ENCODE measurements at regions not wholly inside any gene's neighbourhood (a gene's known extent, or its start where the extent isn't known, plus 50 kb on each side); places are given as distances from the start of the nearest gene placed in this dataset.

DNA sequence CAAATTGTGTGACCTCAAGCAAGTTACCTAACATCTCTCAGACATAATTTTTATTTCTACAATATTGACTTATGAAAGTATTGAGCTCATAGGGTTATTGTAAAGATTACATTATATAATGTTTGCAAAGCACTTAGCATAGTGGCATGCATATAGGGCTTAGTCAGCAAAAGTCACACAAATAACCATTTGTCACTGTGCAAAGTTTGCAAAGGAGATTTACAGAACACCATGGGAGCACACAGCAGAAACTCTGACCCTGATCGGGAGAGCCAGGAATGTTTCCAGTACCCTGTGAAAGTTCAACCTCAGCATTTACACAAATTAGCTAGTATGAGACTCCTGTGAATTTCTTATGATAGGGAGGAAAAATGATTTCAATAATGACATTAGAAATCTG is 804.6 kb upstream of the RAG2 start:
- Histone ChIP-seq H3K4me1 (ENCODE audit: control insufficient read depth, insufficient read depth, low read length, poor library complexity, severe bottlenecking) (no peaks in the 10 kb centered on the region), H3K9me3 (ENCODE audit: control insufficient read depth, low read length) (no peaks in the 10 kb centered on the region), H3K36me3 (ENCODE audit: control insufficient read depth, insufficient read depth, low read length) (no peaks in the 10 kb centered on the region), H3K4me3 (ENCODE audit: extremely low read depth, insufficient read depth, low read length, poor library complexity, severe bottlenecking) (no peak overlapping the region), H3K27ac (ENCODE audit: low read depth, low read length, severe bottlenecking) (no peak overlapping the region)
- no CpG with 5 or more reads among the region's 1 CpG for WGBS, 2 experiments (ENCODE audit: insufficient coverage in 2 of 2)

- no peak overlapping the region for H3K27ac ChIP-seq (ENCODE audit: low read depth, low read length, severe bottlenecking)
- H3K36me3 ChIP-seq (ENCODE audit: control insufficient read depth, insufficient read depth, low read length): no peaks in the 10 kb centered on the region
- WGBS, 2 experiments (ENCODE audit: insufficient coverage in 2 of 2): no CpG with 5 or more reads among the region's 1 CpG
- no peak overlapping the region for H3K4me3 ChIP-seq (ENCODE audit: extremely low read depth, insufficient read depth, low read length, poor library complexity, severe bottlenecking)
- H3K4me1 ChIP-seq (ENCODE audit: control insufficient read depth, insufficient read depth, low read length, poor library complexity, severe bottlenecking): no peaks in the 10 kb centered on the region
- peaks cover 6% of the 10 kb centered on the region for H3K9me3 ChIP-seq (ENCODE audit: control insufficient read depth, low read length)
Measured at GRCh38 chr11:37394236-37394870, 796.3 kb upstream of the RAG2 start.

DNA sequence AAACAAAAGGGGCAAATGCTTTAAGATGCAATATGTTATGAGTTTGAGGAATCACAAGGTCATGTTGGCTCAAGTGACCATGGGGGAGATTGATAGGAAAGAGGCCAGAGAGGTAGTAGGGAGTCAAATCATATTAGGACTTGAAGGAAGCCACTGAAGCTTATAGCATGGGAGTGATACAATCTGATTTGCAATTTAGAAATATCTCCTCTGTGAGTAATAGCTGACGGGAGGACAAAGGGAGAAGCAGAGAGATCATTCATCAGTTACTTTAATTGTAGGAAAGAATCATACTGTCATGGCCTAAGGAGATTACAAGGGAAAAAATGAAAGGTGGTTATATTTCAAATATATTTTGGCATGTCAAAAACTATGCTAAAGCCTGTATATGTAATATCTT is 793.6 kb upstream of the RAG2 start:
- Histone ChIP-seq H3K4me1 (ENCODE audit: control insufficient read depth, insufficient read depth, low read length, poor library complexity, severe bottlenecking) (no peaks in the 10 kb centered on the region), H3K27ac (ENCODE audit: low read depth, low read length, severe bottlenecking) (no peak overlapping the region), H3K4me3 (ENCODE audit: extremely low read depth, insufficient read depth, low read length, poor library complexity, severe bottlenecking) (no peak overlapping the region), H3K36me3 (ENCODE audit: control insufficient read depth, insufficient read depth, low read length) (no peaks in the 10 kb centered on the region), H3K9me3 (ENCODE audit: control insufficient read depth, low read length) (peaks cover 6% of the 10 kb centered on the region)
- 80% methylated on average over 1 of the region's 1 CpG; no CpG with 5 or more reads in 1 of the 2 experiments for WGBS, 2 experiments (ENCODE audit: insufficient coverage in 2 of 2)

- H3K4me3 ChIP-seq (ENCODE audit: extremely low read depth, insufficient read depth, low read length, poor library complexity, severe bottlenecking): no peak overlapping the region
- no peaks in the 10 kb centered on the region for H3K36me3 ChIP-seq (ENCODE audit: control insufficient read depth, insufficient read depth, low read length)
- H3K9me3 ChIP-seq (ENCODE audit: control insufficient read depth, low read length): peaks cover 6% of the 10 kb centered on the region
- 67% methylated on average over 1 of the region's 5 CpGs; no CpG with 5 or more reads in 1 of the 2 experiments for WGBS, 2 experiments (ENCODE audit: insufficient coverage in 2 of 2)
- H3K27ac ChIP-seq (ENCODE audit: low read depth, low read length, severe bottlenecking): no peak overlapping the region
- H3K4me1 ChIP-seq (ENCODE audit: control insufficient read depth, insufficient read depth, low read length, poor library complexity, severe bottlenecking): no peaks in the 10 kb centered on the region
Measured at GRCh38 chr11:37390576-37391083, 792.6 kb upstream of the RAG2 start.

DNA sequence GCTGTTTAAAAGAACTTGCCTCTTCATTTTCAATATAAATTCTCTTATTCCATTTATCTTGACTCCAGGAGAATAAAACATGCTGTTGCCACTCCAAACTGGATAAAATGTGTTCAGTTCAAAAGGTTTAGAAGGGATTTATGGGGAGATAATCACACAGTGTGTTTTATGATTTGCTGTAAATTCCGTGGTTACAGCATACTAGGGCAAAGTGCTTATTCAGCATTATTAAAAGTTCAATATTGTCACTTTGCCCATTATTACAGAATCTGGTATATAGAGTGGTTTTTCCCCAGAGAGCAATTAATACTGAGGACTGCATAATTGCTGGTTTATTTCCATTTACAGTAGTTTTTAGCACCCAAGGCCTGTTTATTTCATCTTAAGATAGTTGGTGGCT is 780.9 kb upstream of the RAG2 start:
- Histone ChIP-seq H3K4me3 (ENCODE audit: extremely low read depth, insufficient read depth, low read length, poor library complexity, severe bottlenecking) (no peak overlapping the region), H3K9me3 (ENCODE audit: control insufficient read depth, low read length) (no peaks in the 10 kb centered on the region), H3K27ac (ENCODE audit: low read depth, low read length, severe bottlenecking) (no peak overlapping the region), H3K36me3 (ENCODE audit: control insufficient read depth, insufficient read depth, low read length) (no peaks in the 10 kb centered on the region), H3K4me1 (ENCODE audit: control insufficient read depth, insufficient read depth, low read length, poor library complexity, severe bottlenecking) (no peaks in the 10 kb centered on the region)
- 80% methylated on average over 1 of the region's 1 CpG; no CpG with 5 or more reads in 1 of the 2 experiments for WGBS, 2 experiments (ENCODE audit: insufficient coverage in 2 of 2)

- Histone ChIP-seq H3K4me3 (ENCODE audit: extremely low read depth, insufficient read depth, low read length, poor library complexity, severe bottlenecking) (no peak overlapping the region), H3K36me3 (ENCODE audit: control insufficient read depth, insufficient read depth, low read length) (no peaks in the 10 kb centered on the region), H3K4me1 (ENCODE audit: control insufficient read depth, insufficient read depth, low read length, poor library complexity, severe bottlenecking) (no peaks in the 10 kb centered on the region), H3K9me3 (ENCODE audit: control insufficient read depth, low read length) (no peaks in the 10 kb centered on the region), H3K27ac (ENCODE audit: low read depth, low read length, severe bottlenecking) (no peak overlapping the region)
- WGBS, 2 experiments (ENCODE audit: insufficient coverage in 2 of 2): no CpG with 5 or more reads among the region's 2 CpGs
Measured at GRCh38 chr11:37372667-37373066, 774.6 kb upstream of the RAG2 start.

DNA sequence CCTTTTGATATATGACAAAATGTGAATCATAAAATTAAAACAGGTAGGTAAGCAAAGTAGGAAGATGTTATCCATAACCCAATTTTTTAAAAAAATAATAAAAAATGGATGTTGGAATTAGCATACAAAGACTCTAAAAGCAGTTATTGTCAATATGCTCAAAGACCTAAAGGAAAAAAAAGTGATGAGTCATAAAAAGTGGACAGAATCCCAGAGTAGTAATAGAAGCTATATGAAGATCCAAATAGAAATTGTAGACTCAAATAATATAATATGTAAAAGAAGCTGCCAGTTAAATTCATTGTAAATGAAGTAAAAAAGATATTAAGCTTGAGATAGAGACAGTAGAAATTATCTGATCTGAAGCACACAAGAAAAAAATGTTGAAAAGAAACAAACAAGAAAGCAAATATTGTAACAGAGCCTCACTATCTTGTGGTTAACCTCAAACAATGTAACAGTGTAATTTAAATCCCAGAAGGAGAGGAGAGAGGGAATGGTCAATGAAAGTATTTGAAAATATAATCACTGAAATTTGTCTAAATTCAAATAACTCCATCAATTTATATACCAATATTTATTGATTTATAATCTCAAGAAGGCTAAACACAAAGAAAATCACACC is 773.4 kb upstream of the RAG2 start:
- Histone ChIP-seq H3K4me3 (ENCODE audit: extremely low read depth, insufficient read depth, low read length, poor library complexity, severe bottlenecking) (no peak overlapping the region), H3K9me3 (ENCODE audit: control insufficient read depth, low read length) (no peaks in the 10 kb centered on the region), H3K4me1 (ENCODE audit: control insufficient read depth, insufficient read depth, low read length, poor library complexity, severe bottlenecking) (no peaks in the 10 kb centered on the region), H3K27ac (ENCODE audit: low read depth, low read length, severe bottlenecking) (no peak overlapping the region), H3K36me3 (ENCODE audit: control insufficient read depth, insufficient read depth, low read length) (no peaks in the 10 kb centered on the region)

DNA sequence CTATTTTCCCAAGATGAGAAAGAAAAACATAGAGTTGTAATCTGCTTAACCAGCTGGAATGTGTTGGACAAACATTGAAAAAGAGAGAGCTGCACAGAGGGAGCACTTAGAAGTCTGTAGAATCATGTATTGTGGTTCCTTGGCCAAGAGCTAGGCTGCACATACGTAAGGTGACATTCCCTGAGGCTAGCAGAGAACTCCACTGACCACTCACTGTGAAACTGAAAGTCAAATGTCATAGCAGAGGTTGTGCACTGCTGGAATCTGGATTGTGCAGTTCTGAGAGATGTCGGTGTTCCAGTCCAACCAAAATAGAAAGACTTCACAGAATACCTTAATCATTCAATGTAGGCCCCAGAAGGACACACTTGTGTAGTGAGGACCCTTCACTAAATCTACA is 772.8 kb upstream of the RAG2 start:
- WGBS, 2 experiments (ENCODE audit: insufficient coverage in 2 of 2): 90 to 100% methylated on average over 1 to 2 of the region's 2 CpGs
- Histone ChIP-seq H3K9me3 (ENCODE audit: control insufficient read depth, low read length) (no peaks in the 10 kb centered on the region), H3K27ac (ENCODE audit: low read depth, low read length, severe bottlenecking) (no peak overlapping the region)

DNA sequence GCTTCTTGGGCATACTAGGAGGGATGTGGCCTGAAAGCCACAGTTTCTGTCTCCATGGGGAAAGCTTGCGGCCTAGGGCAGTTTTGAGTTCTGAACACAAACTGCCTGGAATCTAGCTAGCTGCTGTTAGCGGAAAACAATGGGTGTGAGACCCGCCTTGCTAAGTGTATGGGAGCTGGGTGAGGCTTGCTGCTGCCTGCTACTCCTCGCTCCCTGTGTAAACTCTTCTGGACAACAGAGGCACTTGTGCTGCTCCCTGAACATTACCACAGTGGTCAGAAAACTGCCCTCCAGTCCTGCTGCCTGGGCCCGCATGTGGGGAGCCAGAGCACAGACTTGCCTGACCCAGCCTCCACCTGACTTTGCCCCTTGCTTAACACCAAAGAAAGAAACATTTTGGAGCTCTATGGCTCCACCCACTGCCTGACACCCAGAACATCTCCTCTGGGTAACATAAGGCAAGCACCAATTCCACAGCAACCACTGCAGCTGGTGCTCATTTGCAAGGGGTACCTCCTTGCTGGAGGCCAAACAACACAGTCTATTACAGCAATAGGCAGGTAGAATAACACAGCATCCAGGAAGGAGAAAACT is 766.3 kb upstream of the RAG2 start:
- H3K27ac ChIP-seq (ENCODE audit: low read depth, low read length, severe bottlenecking): no peak overlapping the region
- no peaks in the 10 kb centered on the region for H3K36me3 ChIP-seq (ENCODE audit: control insufficient read depth, insufficient read depth, low read length)
- WGBS, 2 experiments (ENCODE audit: insufficient coverage in 2 of 2): 87 to 91% methylated on average over 4 to 5 of the region's 5 CpGs
- H3K4me3 ChIP-seq (ENCODE audit: extremely low read depth, insufficient read depth, low read length, poor library complexity, severe bottlenecking): no peak overlapping the region
- no peaks in the 10 kb centered on the region for H3K9me3 ChIP-seq (ENCODE audit: control insufficient read depth, low read length)
- no peaks in the 10 kb centered on the region for H3K4me1 ChIP-seq (ENCODE audit: control insufficient read depth, insufficient read depth, low read length, poor library complexity, severe bottlenecking)

More for the DNA sequence above, 772.8 kb upstream of the RAG2 start:
- no peaks in the 10 kb centered on the region for H3K4me1 ChIP-seq (ENCODE audit: control insufficient read depth, insufficient read depth, low read length, poor library complexity, severe bottlenecking)
- no peak overlapping the region for H3K4me3 ChIP-seq (ENCODE audit: extremely low read depth, insufficient read depth, low read length, poor library complexity, severe bottlenecking)
- H3K36me3 ChIP-seq (ENCODE audit: control insufficient read depth, insufficient read depth, low read length): no peaks in the 10 kb centered on the region

GRCh38 chr11:37353192-37353591 is 755.2 kb upstream of the RAG2 start:
- Histone ChIP-seq H3K36me3 (ENCODE audit: control insufficient read depth, insufficient read depth, low read length) (no peaks in the 10 kb centered on the region), H3K27ac (ENCODE audit: low read depth, low read length, severe bottlenecking) (no peak overlapping the region), H3K4me1 (ENCODE audit: control insufficient read depth, insufficient read depth, low read length, poor library complexity, severe bottlenecking) (peaks cover 4% of the 10 kb centered on the region), H3K4me3 (ENCODE audit: extremely low read depth, insufficient read depth, low read length, poor library complexity, severe bottlenecking) (no peak overlapping the region), H3K9me3 (ENCODE audit: control insufficient read depth, low read length) (no peaks in the 10 kb centered on the region)
- WGBS, 2 experiments (ENCODE audit: insufficient coverage in 2 of 2): no CpG with 5 or more reads among the region's 2 CpGs

DNA sequence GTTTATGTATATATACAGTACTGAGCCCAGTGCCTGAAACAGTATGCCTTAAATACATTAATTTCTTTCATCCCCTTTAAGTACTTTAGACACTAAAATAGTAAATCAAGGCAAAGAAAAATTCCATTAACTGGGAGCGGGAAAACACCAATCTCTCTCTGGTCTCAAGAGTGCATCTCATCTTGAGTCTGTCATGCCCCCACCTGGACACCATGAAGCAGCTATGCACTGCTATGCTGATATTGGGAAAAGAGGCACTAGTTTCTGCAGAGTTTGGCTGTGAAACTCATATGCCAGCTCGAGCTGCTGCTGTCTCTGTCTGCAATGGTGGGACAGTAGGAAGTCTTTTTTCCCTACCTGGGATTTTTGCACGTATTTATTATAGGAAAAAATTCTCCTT is 754.4 kb upstream of the RAG2 start:
- Histone ChIP-seq H3K27ac (ENCODE audit: low read depth, low read length, severe bottlenecking) (no peak overlapping the region), H3K9me3 (ENCODE audit: control insufficient read depth, low read length) (no peaks in the 10 kb centered on the region), H3K36me3 (ENCODE audit: control insufficient read depth, insufficient read depth, low read length) (no peaks in the 10 kb centered on the region), H3K4me3 (ENCODE audit: extremely low read depth, insufficient read depth, low read length, poor library complexity, severe bottlenecking) (no peak overlapping the region), H3K4me1 (ENCODE audit: control insufficient read depth, insufficient read depth, low read length, poor library complexity, severe bottlenecking) (peaks cover 4% of the 10 kb centered on the region)
- WGBS, 2 experiments (ENCODE audit: insufficient coverage in 2 of 2): 100% methylated on average over 1 of the region's 3 CpGs; no CpG with 5 or more reads in 1 of the 2 experiments
